MCF 10A (cell line): ENCODE measurements at regions not wholly inside any gene's neighbourhood (a gene's known extent, or its start where the extent isn't known, plus 50 kb on each side); places are given as distances from the start of the nearest gene placed in this dataset.
A peak's percentile ranks its signal among the peaks of the same experiment; 100 is the strongest.

ENCODE experiments used
- BruUV-seq: library from RNA; stranded (reverse); fragments of 400-500 nt; replicated peaks from 2 replicates; lab custom pipeline; 2021; lab: Mats Ljungman, UMichigan
- CTCF ChIA-PET: fragments of 300-600 bp; sonication (Branson Sonifier 250); formaldehyde crosslinking; extraction: SDS; loops from one replicate; lab custom pipeline; 2021; ENCODE audit warnings: antibody characterized with exemption, inconsistent platforms; lab: Yijun Ruan, JAX
- POLR2A ChIA-PET: fragments of 300-600, 350-650 bp; sonication (Branson Sonifier 250); formaldehyde crosslinking; extraction: SDS; loops from one replicate; lab custom pipeline; 2020; ENCODE audit warnings: antibody characterized with exemption, inconsistent platforms; lab: Yijun Ruan, JAX
- DNase-seq: peaks from one replicate; pipeline ENCODE4 v3.0.0-alpha.2; 2018; ENCODE audit not compliant: unreplicated experiment
- H3K27ac Mint-ChIP-seq: one replicate; pipeline ENCODE4 v1.8.0; 2022; ENCODE audit warnings: mild to moderate bottlenecking, low read depth, mixed read lengths; ENCODE audit not compliant: unreplicated experiment
- H3K27me3 Mint-ChIP-seq: one replicate; pipeline ENCODE4 v1.8.0; 2022; ENCODE audit warnings: mixed read lengths; ENCODE audit not compliant: insufficient read depth, unreplicated experiment
- H3K36me3 Mint-ChIP-seq: one replicate; pipeline ENCODE4 v1.8.0; 2022; ENCODE audit warnings: mild to moderate bottlenecking, moderate library complexity, mixed read lengths; ENCODE audit not compliant: insufficient read depth, unreplicated experiment
- H3K4me1 Mint-ChIP-seq: one replicate; pipeline ENCODE4 v1.8.0; 2022; ENCODE audit warnings: mixed read lengths; ENCODE audit not compliant: insufficient read depth, unreplicated experiment
- H3K4me3 Mint-ChIP-seq: one replicate; pipeline ENCODE4 v1.8.0; 2022; ENCODE audit warnings: mild to moderate bottlenecking, moderate library complexity, mixed read lengths; ENCODE audit not compliant: unreplicated experiment
- H3K9me3 Mint-ChIP-seq: one replicate; pipeline ENCODE4 v1.8.0; 2022; ENCODE audit warnings: mixed read lengths; ENCODE audit not compliant: unreplicated experiment
- CTCF ChIP-seq: fragments of 200-600 bp; IDR thresholded peaks from one replicate; pipeline ENCODE4 v1.8.0; 2022; ENCODE audit warnings: antibody characterized with exemption, mild to moderate bottlenecking; ENCODE audit not compliant: unreplicated experiment
- intact Hi-C: fragments of 100-400 bp; cut with micrococcal nuclease; formaldehyde crosslinking; loops from 2 replicates; pipeline ENCODE4 v1.14.1; 2022

GRCh38 chr4:38565271-38566199 is 98.5 kb upstream of the KLF3 start:
- Mint-ChIP-seq H3K4me1 (peaks cover 45% of the 10 kb centered on the region), H3K4me3 (peak overlapping the region; percentile 8), H3K27me3 (no peaks in the 10 kb centered on the region), H3K27ac (peak overlapping the region; percentile 87), H3K36me3 (no peaks in the 10 kb centered on the region), H3K9me3 (no peaks in the 10 kb centered on the region)
- BruUV-seq: no TSS peak
- intact Hi-C loops: loop anchor here (2.0 to 10.0 kb wide), 2 partner anchors 101 to 241 kb away; no protein-coding TSS in a partner anchor
- ChIA-PET CTCF (interaction anchor here (0.7 to 1.0 kb wide), 2 partner anchors 8 to 181 kb away, joined by 3 to 4 read pairs; no protein-coding TSS in a partner anchor), POLR2A (interaction anchor here (0.5 to 1.7 kb wide), 7 partner anchors 27 to 979 kb away, joined by 3 to 5 read pairs (median 4); no protein-coding TSS in a partner anchor)
- TF ChIP-seq CTCF: no peak
- peak; percentile 92 for DNase-seq

DNA sequence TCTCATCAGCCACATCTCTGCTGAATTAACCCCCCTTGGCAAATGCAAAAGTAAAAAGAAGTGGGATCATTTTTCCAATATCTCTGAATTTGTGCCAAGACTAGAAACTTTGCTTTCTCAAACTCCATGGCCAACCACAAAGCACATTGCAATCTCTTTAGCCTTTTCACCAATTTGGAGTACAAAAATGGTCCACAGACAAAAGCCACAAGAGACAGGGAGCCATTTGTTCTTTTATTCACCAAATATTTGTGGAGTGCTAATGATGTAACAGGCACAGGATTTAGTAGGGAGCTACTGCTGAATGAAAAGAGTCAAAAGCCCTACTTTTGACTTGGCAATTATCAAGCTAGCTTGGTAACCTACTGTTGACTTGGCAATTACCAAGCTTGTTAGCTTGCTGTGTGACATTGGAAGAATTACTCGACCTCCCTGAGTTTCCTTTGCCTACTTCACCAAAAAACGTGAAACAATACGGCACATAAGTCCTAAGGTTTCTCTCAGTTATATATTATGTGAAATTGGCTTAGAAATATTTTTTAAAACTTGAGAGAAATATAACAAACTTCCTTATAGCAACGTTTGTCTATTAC is 97.1 kb upstream of the KLF3 start:
- intact Hi-C loops: loop anchor here (10.0 kb wide), 1 partner anchor 242 kb away; no protein-coding TSS in a partner anchor
- Mint-ChIP-seq H3K36me3 (no peaks in the 10 kb centered on the region), H3K27me3 (no peaks in the 10 kb centered on the region), H3K27ac (peak overlapping the region; percentile 87), H3K4me1 (peaks cover 45% of the 10 kb centered on the region), H3K9me3 (no peaks in the 10 kb centered on the region), H3K4me3 (no peak overlapping the region)
- DNase-seq: no peak
- ChIA-PET CTCF (interaction anchor here (0.7 to 1.0 kb wide), 5 partner anchors 9 to 253 kb away, joined by 3 to 5 read pairs (median 3); no protein-coding TSS in a partner anchor), POLR2A (interaction anchor here (1.3 to 1.4 kb wide), 2 partner anchors 98 to 102 kb away, joined by 3 to 4 read pairs; no protein-coding TSS in a partner anchor)
- no TSS peak for BruUV-seq
- TF ChIP-seq CTCF: no peak

- no TSS peak for BruUV-seq
- Mint-ChIP-seq H3K36me3 (no peaks in the 10 kb centered on the region), H3K27ac (peak overlapping the region; percentile 33), H3K27me3 (no peaks in the 10 kb centered on the region), H3K9me3 (no peaks in the 10 kb centered on the region), H3K4me1 (peaks cover 42% of the 10 kb centered on the region), H3K4me3 (no peak overlapping the region)
- CTCF ChIA-PET: interaction anchor here (0.7 kb wide), 3 partner anchors 46 to 247 kb away, joined by 3 read pairs; no protein-coding TSS in a partner anchor
- POLR2A ChIA-PET: interaction anchor here (1.3 to 1.4 kb wide), 2 partner anchors 98 to 101 kb away, joined by 3 to 4 read pairs; no protein-coding TSS in a partner anchor
- no peak for DNase-seq
- intact Hi-C loops: loop anchor here (10.0 kb wide), 1 partner anchor 243 kb away; no protein-coding TSS in a partner anchor
- TF ChIP-seq CTCF: no peak
These were observed 96.5 kb upstream of the KLF3 start for GRCh38 chr4:38567457-38567856.

GRCh38 chr4:38568768-38569167 is 95.2 kb upstream of the KLF3 start:
- Mint-ChIP-seq H3K4me3 (no peak overlapping the region), H3K4me1 (peaks cover 32% of the 10 kb centered on the region), H3K9me3 (no peaks in the 10 kb centered on the region), H3K36me3 (no peaks in the 10 kb centered on the region), H3K27me3 (no peaks in the 10 kb centered on the region), H3K27ac (no peak overlapping the region)
- no peak for TF ChIP-seq CTCF
- ChIA-PET CTCF (no interaction called here), POLR2A (interaction anchor here (0.9 kb wide), 1 partner anchor 184 kb away, joined by 3 read pairs; no protein-coding TSS in a partner anchor)
- intact Hi-C loops: loop anchor here (10.0 kb wide), 1 partner anchor 244 kb away; no protein-coding TSS in a partner anchor
- no TSS peak for BruUV-seq
- DNase-seq: no peak
